Fibroblast of gingiva (primary cell): ENCODE measurements at regions not wholly inside any gene's neighbourhood (a gene's known extent, or its start where the extent isn't known, plus 50 kb on each side); places are given as distances from the start of the nearest gene placed in this dataset.
"Not testable (repeated sequence)": the region's sequence is repeated elsewhere in the genome, so short reads cannot be mapped to it uniquely, and the experiment has no call there.

Experiments
- DNase-seq: peaks from one replicate; pipeline ENCODE4 v3.0.0-alpha.2; 2011; ENCODE audit warnings: low read depth

- not testable (repeated sequence) for DNase-seq
Measured at GRCh38 chrX:63179852-63180251, 171.3 kb downstream of the SPIN4 start.

GRCh38 chrX:63176578-63176977, 174.6 kb downstream of the SPIN4 start:
- not testable (repeated sequence) for DNase-seq

GRCh38 chrX:63173841-63174718, 177.1 kb downstream of the SPIN4 start:
- not testable (repeated sequence) for DNase-seq

GRCh38 chrX:63169416-63169815, 181.7 kb downstream of the SPIN4 start:
- not testable (repeated sequence) for DNase-seq

- not testable (repeated sequence) for DNase-seq
Measured at GRCh38 chrX:63168949-63169348, 182.2 kb downstream of the SPIN4 start.

- not testable (repeated sequence) for DNase-seq
Measured at GRCh38 chrX:63167002-63167401, 184.1 kb downstream of the SPIN4 start.

- not testable (repeated sequence) for DNase-seq
Measured at GRCh38 chrX:63160994-63161393, 190.1 kb downstream of the SPIN4 start.

GRCh38 chrX:63160340-63160739, 190.8 kb downstream of the SPIN4 start:
- not testable (repeated sequence) for DNase-seq

GRCh38 chrX:63145526-63145925, 205.6 kb downstream of the SPIN4 start:
- not testable (repeated sequence) for DNase-seq

GRCh38 chrX:63142588-63142987, 208.5 kb downstream of the SPIN4 start:
- not testable (repeated sequence) for DNase-seq

GRCh38 chrX:63135859-63136258, 215.3 kb downstream of the SPIN4 start:
- DNase-seq, result not testable (repeated sequence)

- DNase-seq, result no peak
Measured at GRCh38 chrX:63128509-63128908, 222.6 kb downstream of the SPIN4 start.

GRCh38 chrX:63115196-63115595, 235.9 kb downstream of the SPIN4 start:
- no peak for DNase-seq

GRCh38 chrX:63101879-63102620, 249.1 kb downstream of the SPIN4 start:
- DNase-seq, result no peak

GRCh38 chrX:63058204-63058603, 292.9 kb downstream of the SPIN4 start:
- no peak for DNase-seq

- DNase-seq, result no peak
Measured at GRCh38 chrX:63050225-63050624, 300.9 kb downstream of the SPIN4 start.

GRCh38 chrX:63032811-63033210, 318.3 kb downstream of the SPIN4 start:
- DNase-seq, result no peak

- no peak for DNase-seq
Measured at GRCh38 chrX:63013549-63013948, 337.6 kb downstream of the SPIN4 start.

GRCh38 chrX:63012574-63012973, 338.6 kb downstream of the SPIN4 start:
- no peak for DNase-seq

- DNase-seq, result not testable (repeated sequence)
Measured at GRCh38 chrX:63000196-63000595, 350.9 kb downstream of the SPIN4 start.
